Tongue (tissue), 1 donor: ENCODE measurements at regions not wholly inside any gene's neighbourhood (a gene's known extent, or its start where the extent isn't known, plus 50 kb on each side); places are given as distances from the start of the nearest gene placed in this dataset.
A peak's percentile ranks its signal among the peaks of the same experiment; 100 is the strongest.

ENCODE experiments used
- DNase-seq: peaks from one replicate; pipeline ENCODE4 v3.0.0-alpha.2; 2015

DNA sequence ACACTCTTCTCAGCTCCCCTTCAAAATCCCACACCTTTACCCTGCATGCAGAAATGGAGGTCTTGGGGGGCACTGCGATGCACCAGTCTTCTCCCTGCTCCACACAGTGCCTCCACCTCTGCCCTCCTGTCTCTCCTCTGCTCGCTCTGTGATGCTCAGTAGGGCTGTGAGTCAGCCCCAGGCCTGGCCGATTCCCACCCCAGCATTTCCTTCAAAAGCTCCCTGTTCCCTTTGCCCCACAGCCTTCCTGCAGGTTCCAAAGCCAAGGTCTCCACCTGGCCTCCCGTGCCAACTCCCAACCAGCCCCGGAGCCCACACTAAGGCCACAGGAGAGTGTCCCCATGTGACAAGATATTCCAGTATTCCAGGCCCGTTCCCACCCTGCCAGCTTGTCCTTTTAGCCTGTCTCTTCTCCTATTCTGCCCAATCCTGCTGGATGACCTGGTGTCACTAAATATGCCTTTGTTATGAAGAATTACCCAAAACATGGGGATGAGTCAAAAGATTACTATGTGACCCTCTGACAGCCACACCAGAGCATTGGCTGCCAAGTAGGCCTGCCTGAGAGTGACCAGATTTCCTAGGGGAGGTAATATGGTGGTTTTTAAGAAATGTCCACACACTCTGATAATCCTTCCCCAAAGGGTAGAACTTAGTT is 118.9 kb upstream of the NXT1 start:
- no peak for DNase-seq

DNA sequence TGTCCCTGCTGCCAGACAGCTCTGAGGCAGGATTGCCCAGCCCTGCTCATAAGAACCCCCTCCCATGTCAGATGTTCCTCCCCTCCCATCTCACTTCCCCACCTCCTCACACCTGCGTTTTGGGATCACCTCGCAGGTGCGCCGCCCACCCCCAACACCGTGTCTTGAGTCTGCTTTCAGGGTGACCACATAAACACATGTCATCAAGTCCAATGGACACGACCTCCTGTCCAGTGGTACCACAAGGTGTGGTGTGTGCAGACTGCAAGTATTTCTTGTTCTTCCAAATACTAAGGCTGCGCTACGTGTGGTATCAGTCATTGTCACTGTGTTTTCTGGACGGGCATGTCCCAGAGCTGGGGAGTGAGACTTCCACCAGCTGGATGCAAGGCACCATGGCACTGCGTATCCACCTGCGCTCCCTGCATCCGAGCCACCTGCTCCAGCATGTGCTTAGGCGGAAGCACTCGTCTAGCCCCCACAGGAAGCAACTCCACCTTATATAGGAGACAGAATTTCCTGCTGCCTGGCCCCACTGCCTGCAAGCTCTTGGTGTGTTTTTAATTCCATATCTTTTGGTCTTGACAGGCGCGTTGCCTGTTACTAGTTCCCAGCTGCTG is 119.7 kb upstream of the NXT1 start:
- DNase-seq, result no peak

- DNase-seq, result no peak
These were observed 120.6 kb upstream of the NXT1 start for GRCh38 chr20:23229989-23230388.

DNA sequence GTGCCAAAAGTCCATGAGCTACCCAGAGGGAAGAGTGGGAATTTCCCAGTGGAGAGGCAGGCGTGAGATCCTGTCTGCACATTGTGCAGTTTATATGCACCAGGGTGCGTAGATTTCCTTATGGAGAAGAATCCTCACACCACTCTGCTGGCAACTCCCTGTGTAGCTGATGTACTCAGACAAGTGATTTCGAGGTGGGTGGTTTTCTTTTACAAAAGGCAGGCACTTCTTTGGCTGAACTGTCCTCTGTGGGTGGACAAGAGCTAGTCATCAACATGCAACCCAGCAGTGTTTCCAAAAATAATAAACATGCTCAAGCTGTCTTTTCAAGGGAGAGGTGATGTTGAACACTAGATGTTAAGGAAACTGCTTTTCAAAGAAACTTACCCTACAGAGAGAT is 121.7 kb upstream of the NXT1 start:
- peak; percentile 64 for DNase-seq

DNA sequence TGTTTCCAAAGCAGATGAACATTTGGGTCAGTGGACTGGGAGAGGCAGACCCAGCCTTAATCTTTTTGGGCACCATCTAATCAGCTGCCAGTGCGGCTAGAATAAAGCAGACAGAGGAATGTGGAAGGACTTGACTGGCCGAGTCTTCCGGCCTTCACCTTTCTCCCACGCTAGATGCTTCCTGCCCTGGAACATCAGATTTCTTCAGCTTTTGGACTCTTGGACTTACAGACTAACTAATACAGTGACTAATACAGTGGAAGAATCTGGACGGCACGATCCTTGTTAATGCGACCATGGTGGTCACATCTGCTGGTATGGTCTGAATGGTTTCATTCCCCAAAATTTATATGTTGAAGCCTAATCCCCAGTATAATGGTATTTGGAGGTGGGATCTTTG is 122.6 kb upstream of the NXT1 start:
- DNase-seq, result no peak

DNA sequence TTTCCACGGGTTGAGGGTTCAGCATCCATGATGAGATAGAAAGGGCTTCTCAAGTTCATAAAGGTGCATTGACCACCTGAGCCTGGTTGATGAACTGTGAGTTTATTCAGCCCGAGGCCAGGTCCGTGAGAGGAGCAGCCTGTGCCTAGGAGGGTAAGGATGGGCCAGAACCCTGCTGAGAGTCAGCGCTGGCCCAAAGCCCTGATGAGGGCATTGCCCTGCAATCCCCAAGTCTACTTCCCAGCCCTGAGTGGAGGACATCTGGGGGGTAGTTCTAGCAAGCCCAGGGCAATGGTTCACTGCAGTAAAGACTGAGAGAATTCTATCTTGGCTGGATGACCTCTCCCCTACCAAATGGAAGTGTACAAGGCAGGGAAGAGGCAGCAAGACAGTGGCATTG is 123.3 kb upstream of the NXT1 start:
- DNase-seq, result no peak

GRCh38 chr20:23226612-23227265 is 123.9 kb upstream of the NXT1 start:
- DNase-seq, result peak; percentile 41

DNA sequence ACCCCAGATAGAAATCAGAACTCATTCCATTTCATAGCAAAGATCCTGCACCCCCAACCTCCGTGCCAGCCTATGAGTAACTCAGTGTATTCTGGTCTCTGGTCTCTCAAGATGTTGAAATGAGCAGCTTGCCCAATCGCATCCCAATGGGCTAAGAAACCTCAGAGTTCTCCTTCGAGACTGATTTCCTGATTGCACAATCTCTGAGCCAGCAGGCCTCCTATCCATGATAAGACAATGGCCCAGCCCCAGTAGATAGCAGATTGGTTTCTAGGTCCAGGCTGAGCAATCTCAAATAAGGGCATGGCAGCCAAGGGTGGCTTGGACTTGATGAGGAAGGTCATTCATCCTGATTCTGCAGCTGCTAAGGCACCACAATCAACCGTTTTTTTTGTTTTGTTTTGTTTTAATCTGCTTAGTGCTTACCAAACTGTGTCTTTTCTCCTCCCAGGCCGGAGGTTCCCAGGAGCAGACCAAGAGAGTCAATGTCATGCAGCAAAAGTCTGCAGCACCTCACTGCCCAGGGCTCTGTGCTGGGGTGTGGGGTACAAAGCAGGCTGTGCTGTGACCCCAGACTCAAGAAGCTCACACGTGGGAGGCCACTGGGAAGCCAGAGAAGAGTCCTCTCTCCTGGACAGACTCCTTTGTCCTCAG is 125.1 kb upstream of the NXT1 start:
- DNase-seq, result no peak

- no peak for DNase-seq
These were observed 125.8 kb upstream of the NXT1 start for GRCh38 chr20:23224806-23225205.

GRCh38 chr20:23223908-23224580 is 126.5 kb upstream of the NXT1 start:
- no peak for DNase-seq

DNA sequence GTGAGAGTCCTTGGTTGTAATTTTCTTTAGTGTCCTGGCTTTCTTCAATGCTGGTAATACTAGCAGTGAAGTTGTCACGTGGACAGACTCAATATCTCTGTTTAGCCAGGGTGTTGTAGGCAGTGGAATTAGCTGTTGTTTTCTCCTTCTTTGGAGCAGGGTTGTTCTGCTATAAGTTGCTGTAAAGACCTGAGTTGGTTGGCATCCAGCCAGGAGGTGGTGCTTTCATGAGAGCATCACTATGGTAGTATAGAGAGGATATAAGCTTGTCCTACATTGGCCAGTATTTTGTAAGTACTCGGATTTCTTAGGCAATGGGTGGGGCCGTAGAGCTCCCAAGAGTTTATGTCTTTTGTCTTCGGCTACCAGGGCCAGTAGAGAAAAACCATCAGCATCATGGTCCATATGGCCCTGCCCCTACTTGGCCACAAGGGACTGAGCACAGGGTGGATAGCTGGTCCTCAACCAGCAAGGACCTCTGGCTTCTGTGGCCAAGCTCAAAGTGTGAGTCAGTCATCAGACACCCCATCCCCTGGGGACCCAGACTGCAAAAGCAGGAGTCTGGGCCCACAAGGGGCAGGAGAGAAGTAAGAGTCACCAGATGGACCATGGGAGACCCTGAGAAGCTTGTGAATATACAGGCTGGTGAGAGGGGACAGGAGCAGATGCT is 127.9 kb upstream of the NXT1 start:
- DNase-seq, result no peak

DNA sequence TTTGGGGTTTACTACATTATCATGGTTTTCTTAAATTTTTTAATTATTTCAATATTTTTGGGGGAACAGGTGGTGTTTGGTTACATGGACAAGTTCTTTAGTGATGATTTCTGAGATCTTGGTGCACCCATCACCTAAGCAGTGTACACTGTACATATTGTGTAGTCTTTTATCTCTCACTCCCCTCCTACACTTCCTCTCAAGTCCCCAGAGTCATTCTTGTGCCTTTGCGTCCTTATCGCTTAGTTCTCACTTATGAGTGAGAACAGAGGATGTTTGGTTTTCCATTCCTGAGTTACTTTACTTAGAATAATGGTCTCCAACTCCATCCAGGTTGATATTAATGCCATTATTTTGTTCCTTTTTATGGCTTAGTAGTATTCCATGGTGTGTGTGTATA is 130.9 kb upstream of the CD93 start:
- DNase-seq, result no peak

DNA sequence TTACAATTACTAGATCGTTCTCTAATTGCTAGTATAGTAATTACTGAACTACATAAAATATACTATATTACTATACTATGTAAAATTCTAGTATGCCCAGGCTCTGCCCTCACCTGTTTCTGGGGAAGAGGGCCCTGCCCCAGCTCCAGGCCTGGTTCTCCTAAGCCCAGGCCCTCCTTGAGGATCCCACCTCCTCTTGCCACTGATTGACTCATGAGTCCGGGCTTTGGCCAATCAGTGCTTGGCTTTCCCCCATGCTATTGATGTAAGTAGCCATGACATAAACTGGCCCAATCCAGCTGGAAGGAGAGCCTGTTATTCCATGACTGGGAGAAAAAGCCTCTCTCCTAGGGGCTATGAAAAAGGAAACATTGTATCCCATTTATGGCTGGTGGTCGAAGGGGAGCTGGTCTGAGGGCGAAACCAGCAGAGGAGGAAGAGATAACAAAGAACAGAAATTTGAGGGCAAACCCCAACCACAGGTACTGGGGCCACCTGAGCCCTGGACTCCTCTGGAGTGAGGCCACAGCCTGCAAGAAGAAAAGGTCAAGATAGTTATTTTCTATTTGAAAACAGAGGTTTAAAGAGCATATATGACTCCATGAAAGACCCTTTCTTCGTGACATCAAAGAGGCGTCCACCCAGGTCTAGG is 129.3 kb upstream of the CD93 start:
- DNase-seq, result no peak

- no peak for DNase-seq
These were observed 128.8 kb upstream of the CD93 start for GRCh38 chr20:23214903-23215302.

DNA sequence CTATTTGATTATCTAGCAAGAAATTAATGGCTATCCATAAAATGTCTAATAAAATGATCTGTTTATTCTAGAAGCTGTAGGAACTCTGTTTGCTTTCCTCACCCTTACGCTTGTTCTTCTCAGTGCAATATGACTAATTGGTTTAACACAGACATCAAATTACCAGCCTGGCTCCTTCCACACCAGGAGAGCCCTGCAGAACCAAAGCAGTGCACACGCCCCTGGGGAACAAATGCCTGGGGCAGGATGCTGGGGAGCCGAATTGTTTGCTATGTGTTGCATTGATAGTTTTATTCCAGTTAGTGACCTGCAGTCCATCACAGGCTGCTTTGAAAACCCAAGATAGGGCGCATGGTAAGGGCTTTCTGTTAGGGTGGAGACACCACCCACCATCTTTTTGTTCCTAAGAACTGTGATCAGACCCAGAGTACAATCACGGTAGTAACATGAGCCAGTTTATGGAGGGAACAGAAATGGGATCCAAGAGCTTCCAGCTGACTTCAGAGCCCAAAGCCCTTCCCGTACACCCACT is 126.4 kb upstream of the CD93 start:
- DNase-seq, result no peak

GRCh38 chr20:23212011-23212410 is 125.9 kb upstream of the CD93 start:
- no peak for DNase-seq

DNA sequence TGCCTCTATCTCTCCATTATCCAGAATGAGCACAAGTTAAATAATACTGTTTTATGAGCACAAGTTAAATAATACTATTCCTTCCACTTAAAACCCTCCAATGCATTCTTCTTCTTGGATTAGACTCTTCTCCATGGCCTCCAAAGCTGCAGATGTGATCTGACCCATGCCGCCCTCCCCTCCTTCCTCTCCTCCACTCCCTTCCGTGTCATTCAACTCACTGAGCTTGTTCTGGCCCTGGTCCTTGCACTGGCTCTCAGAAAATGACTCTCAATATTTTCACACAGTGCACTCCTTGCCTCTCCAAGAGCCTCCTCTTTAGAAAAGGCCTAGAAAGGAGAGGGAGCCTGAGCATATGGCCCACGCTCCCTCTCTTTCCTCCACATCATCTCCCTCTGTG is 125.0 kb upstream of the CD93 start:
- DNase-seq, result no peak

DNA sequence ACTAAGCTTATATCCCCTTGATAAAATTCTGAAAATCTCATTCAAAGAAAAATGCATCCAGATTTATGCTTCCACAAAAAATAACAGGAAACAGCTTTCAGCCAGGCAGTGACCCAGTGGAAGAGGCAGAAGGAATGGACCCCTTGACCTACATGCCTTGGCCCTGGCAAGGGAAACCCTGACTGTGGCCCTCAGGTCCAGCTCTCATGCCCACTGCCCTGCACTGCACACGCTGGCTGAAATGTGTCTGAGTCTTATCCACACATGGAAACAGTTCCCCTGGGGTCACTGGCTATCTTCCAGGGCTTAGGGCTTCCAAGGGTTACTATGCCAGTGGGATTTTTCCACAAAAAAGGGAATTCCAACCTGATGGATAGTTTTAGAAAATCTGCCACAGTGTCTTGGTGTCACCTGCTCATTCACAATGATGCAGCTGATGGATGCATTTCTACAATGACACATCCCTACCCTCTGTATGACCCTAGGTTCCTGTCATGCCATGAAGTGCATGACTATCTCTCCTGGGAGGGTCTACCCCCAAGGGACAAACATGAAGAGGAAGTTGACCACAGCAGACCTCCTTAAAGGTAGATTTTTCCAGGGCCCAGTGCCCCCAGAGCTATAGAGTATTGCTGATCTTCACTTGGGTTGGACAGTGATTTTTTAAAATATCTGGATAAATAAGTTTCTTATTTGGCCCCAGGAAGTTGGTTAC is 121.9 kb upstream of the CD93 start:
- DNase-seq, result no peak

DNA sequence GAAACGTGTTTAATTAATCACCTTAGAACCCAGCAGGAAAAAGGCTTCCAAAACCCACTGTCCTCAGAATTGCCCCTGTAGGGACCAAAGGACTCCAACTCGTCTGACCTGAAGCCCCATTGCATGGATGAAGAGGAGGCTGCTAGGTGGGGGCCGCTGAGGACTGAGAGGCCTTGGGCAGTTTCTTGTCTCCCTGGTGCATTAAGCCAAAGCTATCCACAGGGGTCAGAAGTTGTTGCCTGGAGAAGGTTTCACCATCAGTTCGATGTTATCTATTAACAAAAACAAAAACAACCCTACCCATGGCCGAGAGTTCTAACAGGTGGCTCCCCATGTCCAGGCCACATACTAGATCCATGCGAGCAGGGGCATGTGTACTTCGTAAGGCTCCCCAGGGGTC is 120.9 kb upstream of the CD93 start:
- DNase-seq, result no peak

DNA sequence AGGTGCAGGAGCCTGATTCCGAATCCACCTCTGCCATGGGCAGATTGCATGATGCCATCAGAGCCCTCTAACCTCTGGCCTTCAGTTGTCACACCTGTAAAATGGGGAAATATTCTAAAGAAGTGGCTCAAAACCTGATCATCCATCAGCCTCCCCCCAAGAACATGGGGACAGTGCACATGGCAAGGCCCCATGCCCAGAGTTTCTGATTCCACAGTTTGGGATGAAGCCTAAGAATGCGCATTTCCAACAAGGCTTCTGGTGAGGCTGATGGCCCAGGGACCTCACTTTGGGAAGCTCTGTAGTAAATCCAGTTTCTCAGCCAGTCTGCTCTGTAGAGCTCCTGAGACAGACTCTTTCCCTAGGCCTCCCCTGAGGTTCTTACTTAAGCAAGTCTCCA is 119.9 kb upstream of the CD93 start:
- DNase-seq, result no peak

- DNase-seq, result peak; percentile 96
These were observed 119.5 kb upstream of the CD93 start for GRCh38 chr20:23205611-23206041.
